HepG2 (cell line): ENCODE measurements at regions not wholly inside any gene's neighbourhood (a gene's known extent, or its start where the extent isn't known, plus 50 kb on each side); places are given as distances from the start of the nearest gene placed in this dataset.

Experiments used
- ATAC-seq: fragments of 200-7000 bp; cut with Tn5 transposase; 3 replicates; pipeline ENCODE4 v1.9.1; 2020; ENCODE audit warnings: mild to moderate bottlenecking, moderate library complexity
- BruUV-seq: library from RNA; stranded (reverse); fragments of 400-500 nt; replicated peaks from 2 replicates; lab custom pipeline; 2021; lab: Mats Ljungman, UMichigan
- CTCF ChIA-PET: fragments of 300-600 bp; formaldehyde crosslinking; extraction: SDS; loops from one replicate; lab custom pipeline; 2021; ENCODE audit warnings: low total read pairs, inconsistent platforms, low intra/inter-chr PET ratio; lab: Yijun Ruan, JAX
- POLR2A ChIA-PET: fragments of 350-600 bp; sonication (Branson Sonifier 250); formaldehyde crosslinking; loops from one replicate; lab custom pipeline; 2020; ENCODE audit warnings: antibody characterized with exemption, inconsistent platforms; lab: Yijun Ruan, JAX
- DNase-seq: peaks from one replicate; pipeline ENCODE4 v3.0.0-alpha.2; 2015; ENCODE audit warnings: low spot score
- FAIRE-seq: peaks from 3 replicates; lab custom pipeline; 2011; peaks lifted over from hg19 to GRCh38; lab: Jason Lieb, UNC
- H2AFZ ChIP-seq: one replicate; pipeline ENCODE4 v1.6.1; 2011; ENCODE audit warnings: low read length, inconsistent platforms
- H3K27ac ChIP-seq: fragments of 300-600 bp; 3 replicates; pipeline ENCODE4 v1.8.0; 2011; ENCODE audit warnings: mixed run types, mild to moderate bottlenecking, mixed read lengths, low read length, inconsistent platforms; ENCODE audit not compliant: insufficient read depth; ENCODE audit errors: extremely low read length
- H3K27me3 ChIP-seq, 2 experiments: fragments of 200-600 bp in 1 of 2; 2 replicates in 1 of 2; 3 replicates in 1 of 2; pipeline versions ENCODE4 v1.6.0 to v1.8.0; 2011; ENCODE audit warnings: low read length in 2 of 2, mild to moderate bottlenecking in 2 of 2, moderate library complexity in 2 of 2, inconsistent platforms in 1 of 2; ENCODE audit not compliant: insufficient read depth in 2 of 2, control insufficient read depth in 1 of 2
- H3K36me3 ChIP-seq, 2 experiments: fragments of 200-600 bp in 1 of 2; replicated peaks in 1 of 2; 2 replicates in 1 of 2; 3 replicates in 1 of 2; pipeline versions ENCODE4 v1.5.1 to v1.8.0; 2011; ENCODE audit warnings: low read length in 2 of 2, inconsistent platforms in 1 of 2; ENCODE audit not compliant: insufficient read depth in 2 of 2, control insufficient read depth in 1 of 2
- H3K4me1 ChIP-seq: 2 replicates; pipeline ENCODE4 v1.5.1; 2012; ENCODE audit warnings: low read length, inconsistent platforms; ENCODE audit not compliant: insufficient read depth
- H3K4me2 ChIP-seq: 2 replicates; pipeline ENCODE4 v1.6.0; 2011; ENCODE audit warnings: low read depth, low read length, inconsistent platforms
- H3K4me3 ChIP-seq, 3 experiments: fragments of 200-600 bp in 1 of 3; sonication (generic), shearing (Covaris generic) in 1 of 3; replicated peaks in 1 of 3; 2 replicates each; pipeline ENCODE4 v1.5.1; 2011 to 2016; ENCODE audit warnings: low read length in 3 of 3, inconsistent platforms in 2 of 3, low read depth in 2 of 3, mild to moderate bottlenecking in 2 of 3, control low read depth in 1 of 3, mixed read lengths in 1 of 3; ENCODE audit not compliant: insufficient read depth in 1 of 3
- H3K79me2 ChIP-seq: one replicate; pipeline ENCODE4 v1.6.1; 2011; ENCODE audit warnings: low read length, inconsistent platforms; ENCODE audit not compliant: insufficient read depth
- H3K9ac ChIP-seq: 2 replicates; pipeline ENCODE4 v1.6.0; 2011; ENCODE audit warnings: mild to moderate bottlenecking, low read depth, low read length, inconsistent platforms; ENCODE audit not compliant: insufficient read depth
- H3K9me3 ChIP-seq: 2 replicates; pipeline ENCODE4 v1.5.1; 2012; ENCODE audit warnings: mild to moderate bottlenecking, low read length
- H4K20me1 ChIP-seq: 2 replicates; pipeline ENCODE4 v1.6.0; 2011; ENCODE audit warnings: inconsistent platforms, mild to moderate bottlenecking, low read length, moderate library complexity; ENCODE audit not compliant: insufficient read depth
- ATF5 ChIP-seq: sonication (generic); formaldehyde crosslinking; IDR thresholded peaks from 2 replicates; pipeline ENCODE4 v1.4.0; 2020; ENCODE audit warnings: mild to moderate bottlenecking, low read depth, missing genetic modification reagents
- DR1 ChIP-seq: sonication (generic); formaldehyde crosslinking; IDR thresholded peaks from 2 replicates; pipeline ENCODE4 v1.8.0; 2021; ENCODE audit warnings: mild to moderate bottlenecking, missing genetic modification reagents, inconsistent platforms
- FOXK2 ChIP-seq: fragments of 450-650 bp; IDR thresholded peaks from 2 replicates; pipeline ENCODE4 v1.6.1; 2016
- MLX ChIP-seq: IDR thresholded peaks from 2 replicates; pipeline ENCODE4 v1.6.1; 2016
- SATB2 ChIP-seq: sonication (generic); formaldehyde crosslinking; IDR thresholded peaks from 2 replicates; pipeline ENCODE4 v1.5.0; 2020; ENCODE audit warnings: missing genetic modification reagents
- SMC3 ChIP-seq: IDR thresholded peaks from 2 replicates; pipeline ENCODE4 v1.6.1; 2011; ENCODE audit warnings: low read length, improper control_type of control experiment
- SRY ChIP-seq: sonication (generic); formaldehyde crosslinking; IDR thresholded peaks from 2 replicates; pipeline ENCODE4 v1.8.0; 2022; ENCODE audit warnings: mild to moderate bottlenecking, missing genetic modification reagents
- TBX2 ChIP-seq: sonication (generic); formaldehyde crosslinking; IDR thresholded peaks from 2 replicates; pipeline ENCODE4 v1.5.0; 2020; ENCODE audit warnings: missing genetic modification reagents, mild to moderate bottlenecking, borderline replicate concordance
- TCF7 ChIP-seq: sonication (generic); IDR thresholded peaks from 2 replicates; pipeline ENCODE4 v1.6.1; 2016; ENCODE audit warnings: antibody characterized with exemption, low read depth
- ZFP1 ChIP-seq: IDR thresholded peaks from 2 replicates; pipeline ENCODE4 v1.6.1; 2016
- ZFYVE20 ChIP-seq: sonication (generic); formaldehyde crosslinking; IDR thresholded peaks from 2 replicates; pipeline ENCODE4 v1.8.0; 2023; ENCODE audit warnings: low read depth, mild to moderate bottlenecking, moderate library complexity, missing genetic modification reagents, borderline replicate concordance
- ZMYM2 ChIP-seq: sonication (generic); formaldehyde crosslinking; IDR thresholded peaks from 2 replicates; pipeline ENCODE4 v1.8.0; 2022; ENCODE audit warnings: mild to moderate bottlenecking, missing genetic modification reagents
- ZNF281 ChIP-seq: sonication (generic); formaldehyde crosslinking; IDR thresholded peaks from 2 replicates; pipeline ENCODE4 v1.4.0; 2020; ENCODE audit warnings: missing genetic modification reagents, borderline replicate concordance
- ZNF331 ChIP-seq: sonication (generic); formaldehyde crosslinking; IDR thresholded peaks from 2 replicates; pipeline ENCODE4 v1.4.0; 2020; ENCODE audit warnings: missing genetic modification reagents
- ZNF607 ChIP-seq: sonication (generic); formaldehyde crosslinking; IDR thresholded peaks from 2 replicates; pipeline ENCODE4 v1.5.1; 2020; ENCODE audit warnings: missing genetic modification reagents, mild to moderate bottlenecking, borderline replicate concordance
- ZSCAN20 ChIP-seq: sonication (generic); formaldehyde crosslinking; IDR thresholded peaks from 2 replicates; pipeline ENCODE4 v1.4.0; 2020; ENCODE audit warnings: missing genetic modification reagents, mild to moderate bottlenecking, borderline replicate concordance
- ZSCAN22 ChIP-seq: sonication (generic); formaldehyde crosslinking; IDR thresholded peaks from 2 replicates; pipeline ENCODE4 v1.4.0; 2020; ENCODE audit warnings: mild to moderate bottlenecking, missing genetic modification reagents
- WGBS: methylation state at CpG from one replicate; pipeline ENCODE4 v1.1.6; 2017; ENCODE audit warnings: low lambda C conversion rate; 5-methylcytosine and 5-hydroxymethylcytosine counted together
- in situ Hi-C: cut with HindIII; loops from 2 replicates; pipeline ENCODE4 v1.10.0; 2017; ENCODE audit warnings: low pct_unique_long_range_greater_than_20kb; ENCODE audit not compliant: extremely low pct_ligation_motif_present
- intact Hi-C: fragments of 100-400 bp; cut with micrococcal nuclease; formaldehyde crosslinking; loops from one replicate; pipeline ENCODE4 v1.10.0; 2022; ENCODE audit not compliant: unreplicated experiment

- TF ChIP-seq ZNF281 (peak; percentile 19; the same call in 1 of the 2 replicates), ZFYVE20 (CRISPR knock-in tag) (no peak), ZNF331 (CRISPR knock-in tag) (no peak), SMC3 (peak; percentile 20; the same call in 1 of the 2 replicates), ATF5 (CRISPR knock-in tag) (no peak), SATB2 (CRISPR knock-in tag) (no peak), ZSCAN20 (no peak)
These were observed 113.4 kb upstream of the FAM241A start (continued) for GRCh38 chr4:112031712-112032328.

- intact Hi-C loops (no loop called here), in situ Hi-C loops (no loop called here)
- no peak overlapping the region for H3K27ac ChIP-seq
- CTCF ChIA-PET: no interaction called here
- FAIRE-seq: no peak
- H3K4me2 ChIP-seq: no peak overlapping the region
- H2AFZ ChIP-seq: no peak overlapping the region
- no peak for TF ChIP-seq ZSCAN22 (CRISPR knock-in tag)
- no peak for TF ChIP-seq DR1 (CRISPR knock-in tag)
- no peak for TF ChIP-seq FOXK2
- no peak for TF ChIP-seq ZNF607 (CRISPR knock-in tag)
- no peak for TF ChIP-seq TCF7
- TF ChIP-seq MLX (CRISPR knock-in tag): no peak
- TF ChIP-seq ZMYM2 (CRISPR knock-in tag): no peak
- no peak for TF ChIP-seq ZFP1 (CRISPR knock-in tag)
- TF ChIP-seq SRY: no peak
- TF ChIP-seq TBX2 (CRISPR knock-in tag): no peak
- no peaks in the 10 kb centered on the region for H4K20me1 ChIP-seq
- no peak overlapping the region for H3K9ac ChIP-seq
- no peak overlapping the region for H3K4me3 ChIP-seq
- H3K27me3 ChIP-seq: no peaks in the 10 kb centered on the region; a peak in 1 of 5 replicates
- 3% methylated on average over 3 of the region's 3 CpGs for WGBS
- BruUV-seq: no TSS peak
- H3K36me3 ChIP-seq: no peaks in the 10 kb centered on the region
- no peak for DNase-seq
- POLR2A ChIA-PET: no interaction called here
- H3K9me3 ChIP-seq: no peaks in the 10 kb centered on the region
- no peaks in the 10 kb centered on the region for H3K4me1 ChIP-seq
- H3K79me2 ChIP-seq: no peaks in the 10 kb centered on the region
- ATAC-seq: no peak
These were observed 108.4 kb upstream of the FAM241A start for GRCh38 chr4:112036886-112037285.
